B cell (primary cell): ENCODE measurements at regions not wholly inside any gene's neighbourhood (a gene's known extent, or its start where the extent isn't known, plus 50 kb on each side); places are given as distances from the start of the nearest gene placed in this dataset.

Experiments
- ATAC-seq: fragments of 200-7000 bp; cut with Tn5 transposase; one replicate; pipeline ENCODE4 v1.10.0; 2021; ENCODE audit warnings: low read depth, mild to moderate bottlenecking, moderate number of reproducible peaks, moderate library complexity
- CTCF ChIA-PET: fragments of 350-600 bp; sonication (Branson Sonifier 250); formaldehyde crosslinking; loops from one replicate; lab custom pipeline; 2021; ENCODE audit warnings: antibody characterized with exemption, inconsistent platforms; lab: Charles Lee
- POLR2A ChIA-PET: fragments of 350-600 bp; sonication (Branson Sonifier 250); formaldehyde crosslinking; loops from one replicate; lab custom pipeline; 2021; ENCODE audit warnings: antibody characterized with exemption; lab: Charles Lee
- DNase-seq: peaks from one replicate; pipeline ENCODE4 v3.0.0; 2013
- H2AFZ ChIP-seq: 2 replicates; pipeline ENCODE4 v1.6.1; 2012; ENCODE audit warnings: mild to moderate bottlenecking, low read depth, low read length; ENCODE audit not compliant: insufficient read depth, poor library complexity, severe bottlenecking
- H3K27ac ChIP-seq, 2 donors: 1 replicate in 1 of 2; 2 replicates in 1 of 2; pipeline ENCODE4 v1.5.1; 2012 to 2013; ENCODE audit warnings: low read length in 2 of 2, mild to moderate bottlenecking in 2 of 2, moderate library complexity in 1 of 2
- H3K27me3 ChIP-seq, 4 experiments: fragments of 200-600 bp in 1 of 4; sonication (generic) in 1 of 4; replicated peaks in 1 of 4; 1 replicate in 2 of 4; 2 replicates in 2 of 4; pipeline versions ENCODE4 v1.6.1 to v1.7.0; 2013 to 2016; ENCODE audit warnings: low read length in 3 of 4, mild to moderate bottlenecking in 2 of 4, mixed read lengths in 1 of 4, moderate library complexity in 1 of 4; ENCODE audit not compliant: insufficient read depth in 4 of 4, control insufficient read depth in 3 of 4; ENCODE audit errors: control extremely low read depth in 1 of 4
- H3K36me3 ChIP-seq, 2 experiments: replicated peaks in 1 of 2; 1 replicate in 1 of 2; 2 replicates in 1 of 2; pipeline versions ENCODE4 v1.6.1 to v1.7.1; 2013; ENCODE audit warnings: low read length in 1 of 2; ENCODE audit not compliant: insufficient read depth in 2 of 2, control insufficient read depth in 1 of 2; ENCODE audit errors: control extremely low read depth in 1 of 2, extremely low read depth in 1 of 2
- H3K4me1 ChIP-seq, 2 donors: fragments of 200-600 bp in 1 of 2; sonication (generic) in 1 of 2; 1 replicate in 1 of 2; 2 replicates in 1 of 2; pipeline versions ENCODE4 v1.5.1 to v1.6.1; 2013 to 2017; ENCODE audit warnings: low read length in 2 of 2; ENCODE audit not compliant: control insufficient read depth in 2 of 2, insufficient read depth in 2 of 2
- H3K4me2 ChIP-seq: replicated peaks from 2 replicates; pipeline ENCODE3; 2012; ENCODE audit warnings: mild to moderate bottlenecking, low read depth, low read length; ENCODE audit not compliant: poor library complexity, severe bottlenecking
- H3K4me3 ChIP-seq, 5 experiments: fragments of 200-600 bp in 1 of 5; sonication (generic) in 1 of 5; 1 replicate in 3 of 5; 2 replicates in 2 of 5; pipeline versions ENCODE4 v1.5.1 to v1.7.0; 2011 to 2016; ENCODE audit warnings: low read length in 4 of 5, mild to moderate bottlenecking in 4 of 5, low read depth in 2 of 5, control low read depth in 1 of 5, moderate library complexity in 1 of 5; ENCODE audit not compliant: insufficient read depth in 1 of 5; ENCODE audit errors: control extremely low read depth in 1 of 5, extremely low read depth in 1 of 5
- H3K79me2 ChIP-seq: fragments of 200-600 bp; sonication (generic); one replicate; pipeline ENCODE4 v1.6.0; 2016; ENCODE audit warnings: low read length; ENCODE audit not compliant: control insufficient read depth, insufficient read depth
- H3K9ac ChIP-seq: fragments of 200-600 bp; sonication (generic); 2 replicates; pipeline ENCODE4 v1.6.1; 2017; ENCODE audit warnings: mild to moderate bottlenecking, low read length, moderate library complexity
- H3K9me3 ChIP-seq, 3 donors: one replicate each; pipeline versions ENCODE4 v1.6.1 to v1.7.1; 2013; ENCODE audit warnings: low read length in 2 of 3; ENCODE audit not compliant: control insufficient read depth in 2 of 3, insufficient read depth in 1 of 3; ENCODE audit errors: control extremely low read depth in 1 of 3
- H4K20me1 ChIP-seq: 2 replicates; pipeline ENCODE4 v1.6.0; 2012; ENCODE audit warnings: mild to moderate bottlenecking, low read length; ENCODE audit not compliant: insufficient read depth, control insufficient read depth, poor library complexity, severe bottlenecking
- H3K27ac Mint-ChIP-seq: one replicate; pipeline ENCODE4 v1.8.0; 2021; ENCODE audit warnings: mixed read lengths
- H3K27me3 Mint-ChIP-seq: one replicate; pipeline ENCODE4 v1.8.0; 2021; ENCODE audit warnings: mixed read lengths
- H3K4me1 Mint-ChIP-seq: one replicate; pipeline ENCODE4 v1.8.0; 2021; ENCODE audit warnings: mixed read lengths
- H3K4me3 Mint-ChIP-seq: one replicate; pipeline ENCODE4 v1.8.0; 2021; ENCODE audit warnings: mixed read lengths
- H3K9me3 Mint-ChIP-seq: one replicate; pipeline ENCODE4 v1.8.0; 2022; ENCODE audit warnings: mixed read lengths; ENCODE audit not compliant: insufficient read depth
- CTCF ChIP-seq: fragments of 200-600 bp; IDR thresholded peaks from one replicate; pipeline ENCODE4 v1.8.0; 2022; ENCODE audit warnings: antibody characterized with exemption, mild to moderate bottlenecking
- EZH2 ChIP-seq: IDR thresholded peaks from 2 replicates; pipeline ENCODE4 v1.6.1; 2012; ENCODE audit warnings: borderline replicate concordance, low read depth, mild to moderate bottlenecking, moderate library complexity, low read length; ENCODE audit not compliant: insufficient read depth, poor library complexity, severe bottlenecking
- WGBS: methylation state at CpG from one replicate; pipeline ENCODE4 v1.1.5; 2013; ENCODE audit warnings: missing lambda C conversion rate; ENCODE audit not compliant: insufficient coverage; 5-methylcytosine and 5-hydroxymethylcytosine counted together
- intact Hi-C: fragments of 100-400 bp; cut with micrococcal nuclease; formaldehyde crosslinking; loops from one replicate; pipeline ENCODE4 v1.10.0; 2022

- intact Hi-C loops: no loop called here
These were observed 944.9 kb upstream of the MIR17HG start for GRCh38 chr13:90402613-90403012.

More at GRCh38 chr13:90402613-90403012, 944.9 kb upstream of the MIR17HG start:
- H3K27ac Mint-ChIP-seq: no peak overlapping the region
- H3K9ac ChIP-seq: no peak overlapping the region
- no peaks in the 10 kb centered on the region for H4K20me1 ChIP-seq
- H3K4me1 ChIP-seq: no peaks in the 10 kb centered on the region
- no peak overlapping the region for H3K4me2 ChIP-seq
- H3K4me3 ChIP-seq: no peak overlapping the region
- H2AFZ ChIP-seq: no peak overlapping the region
- H3K4me1 Mint-ChIP-seq: no peaks in the 10 kb centered on the region
- no peaks in the 10 kb centered on the region for H3K36me3 ChIP-seq
- DNase-seq (no peak), ATAC-seq (no peak)
- H3K27me3 Mint-ChIP-seq: no peaks in the 10 kb centered on the region
- WGBS: no CpG with 5 or more reads among the region's 1 CpG
- H3K9me3 Mint-ChIP-seq: peaks cover 6% of the 10 kb centered on the region
- TF ChIP-seq EZH2 (no peak), CTCF (no peak)
- H3K27me3 ChIP-seq: no peaks in the 10 kb centered on the region
- no peak overlapping the region for H3K27ac ChIP-seq
- POLR2A ChIA-PET: no interaction called here
- H3K4me3 Mint-ChIP-seq: no peak overlapping the region
- CTCF ChIA-PET: no interaction called here
- peaks cover 0 to 19% (median 2%) of the 10 kb centered on the region in 3 donors for H3K9me3 ChIP-seq
- no peaks in the 10 kb centered on the region for H3K79me2 ChIP-seq
